Type B pancreatic cell (in vitro differentiated cells): ENCODE measurements at regions not wholly inside any gene's neighbourhood (a gene's known extent, or its start where the extent isn't known, plus 50 kb on each side); places are given as distances from the start of the nearest gene placed in this dataset.

ENCODE experiments used
- DNase-seq: peaks from one replicate; pipeline ENCODE4 v3.0.0; 2021; ENCODE audit warnings: mixed read lengths; ENCODE audit not compliant: unreplicated experiment; ENCODE audit errors: extremely low spot score
- H3K27ac Mint-ChIP-seq: 2 replicates; pipeline ENCODE4 v1.8.0; 2021; ENCODE audit warnings: mild to moderate bottlenecking, mixed read lengths
- H3K27me3 Mint-ChIP-seq: 2 replicates; pipeline ENCODE4 v1.8.0; 2021; ENCODE audit warnings: mixed read lengths
- H3K36me3 Mint-ChIP-seq: 2 replicates; pipeline ENCODE4 v1.8.0; 2021; ENCODE audit warnings: mixed read lengths
- H3K4me1 Mint-ChIP-seq: one replicate; pipeline ENCODE4 v1.8.0; 2021; ENCODE audit warnings: mixed read lengths; ENCODE audit not compliant: unreplicated experiment
- H3K4me3 Mint-ChIP-seq: 2 replicates; pipeline ENCODE4 v1.8.0; 2021; ENCODE audit warnings: mild to moderate bottlenecking, mixed read lengths
- H3K9me3 Mint-ChIP-seq: 2 replicates; pipeline ENCODE4 v1.8.0; 2021; ENCODE audit warnings: mixed read lengths
- CTCF ChIP-seq: fragments of 200-600 bp; sonication (generic); conservative IDR thresholded peaks from 2 replicates; pipeline ENCODE4 v1.5.0; 2021; ENCODE audit warnings: antibody characterized with exemption, mild to moderate bottlenecking

- Mint-ChIP-seq H3K4me3 (no peak overlapping the region), H3K27me3 (no peaks in the 10 kb centered on the region), H3K36me3 (no peaks in the 10 kb centered on the region), H3K4me1 (peaks cover 21% of the 10 kb centered on the region), H3K27ac (no peak overlapping the region), H3K9me3 (no peaks in the 10 kb centered on the region)
- no peak for DNase-seq
- TF ChIP-seq CTCF: peak; percentile 37
These were observed 276.8 kb upstream of the SESN3 start for GRCh38 chr11:95507794-95508193.

- DNase-seq: no peak
- Mint-ChIP-seq H3K27me3 (no peaks in the 10 kb centered on the region), H3K27ac (no peak overlapping the region), H3K4me1 (peaks cover 23% of the 10 kb centered on the region), H3K4me3 (no peak overlapping the region), H3K9me3 (no peaks in the 10 kb centered on the region), H3K36me3 (no peaks in the 10 kb centered on the region)
- no peak for TF ChIP-seq CTCF
These were observed 275.8 kb upstream of the SESN3 start for GRCh38 chr11:95506777-95507176.

GRCh38 chr11:95505927-95506426 is 275.0 kb upstream of the SESN3 start:
- DNase-seq: no peak
- Mint-ChIP-seq H3K27me3 (no peaks in the 10 kb centered on the region), H3K4me3 (no peak overlapping the region), H3K4me1 (peaks cover 23% of the 10 kb centered on the region), H3K9me3 (no peaks in the 10 kb centered on the region), H3K36me3 (no peaks in the 10 kb centered on the region), H3K27ac (no peak overlapping the region)
- TF ChIP-seq CTCF: no peak

GRCh38 chr11:95503047-95503446 is 272.0 kb upstream of the SESN3 start:
- no peak overlapping the region for H3K4me3 Mint-ChIP-seq
- no peak overlapping the region for H3K27ac Mint-ChIP-seq
- no peak for TF ChIP-seq CTCF
- peaks cover 25% of the 10 kb centered on the region for H3K4me1 Mint-ChIP-seq
- H3K27me3 Mint-ChIP-seq: no peaks in the 10 kb centered on the region
- no peaks in the 10 kb centered on the region for H3K36me3 Mint-ChIP-seq
- H3K9me3 Mint-ChIP-seq: no peaks in the 10 kb centered on the region
- no peak for DNase-seq

GRCh38 chr11:95502522-95502921 is 271.5 kb upstream of the SESN3 start:
- DNase-seq: no peak
- no peaks in the 10 kb centered on the region for H3K9me3 Mint-ChIP-seq
- peaks cover 25% of the 10 kb centered on the region for H3K4me1 Mint-ChIP-seq
- no peak overlapping the region for H3K27ac Mint-ChIP-seq
- no peak overlapping the region for H3K4me3 Mint-ChIP-seq
- H3K36me3 Mint-ChIP-seq: no peaks in the 10 kb centered on the region
- TF ChIP-seq CTCF: no peak
- H3K27me3 Mint-ChIP-seq: no peaks in the 10 kb centered on the region

- Mint-ChIP-seq H3K36me3 (no peaks in the 10 kb centered on the region), H3K9me3 (no peaks in the 10 kb centered on the region), H3K4me1 (peaks cover 25% of the 10 kb centered on the region), H3K4me3 (no peak overlapping the region), H3K27me3 (no peaks in the 10 kb centered on the region), H3K27ac (no peak overlapping the region)
- DNase-seq: no peak
- no peak for TF ChIP-seq CTCF
These were observed 270.8 kb upstream of the SESN3 start for GRCh38 chr11:95501761-95502266.
